A549 (cell line): ENCODE measurements at regions not wholly inside any gene's neighbourhood (a gene's known extent, or its start where the extent isn't known, plus 50 kb on each side); places are given as distances from the start of the nearest gene placed in this dataset.

Source experiments
- ATAC-seq, 2 experiments: fragments of 200-7000 bp in 1 of 2; fragments of >200 bp in 1 of 2; cut with Nextera tagmentation in 1 of 2; cut with Tn5 transposase in 1 of 2; 3 replicates each; pipeline versions ENCODE4 v1.8.0 to v1.9.1; 2018 to 2020; ENCODE audit warnings: mild to moderate bottlenecking in 1 of 2, moderate library complexity in 1 of 2
- CTCF ChIA-PET: fragments of 300-600 bp; sonication (Branson Sonifier 250); formaldehyde crosslinking; extraction: SDS; loops from one replicate; lab custom pipeline; 2021; ENCODE audit warnings: antibody characterized with exemption, inconsistent platforms; lab: Yijun Ruan, JAX
- POLR2A ChIA-PET: fragments of 350-600 bp; formaldehyde crosslinking; extraction: SDS; loops from one replicate; lab custom pipeline; 2021; ENCODE audit warnings: antibody characterized with exemption, inconsistent platforms; lab: Yijun Ruan, JAX
- DNase-seq, 2 experiments: peaks; one replicate each; pipeline versions ENCODE4 v3.0.0 to v3.0.0-alpha.2; 2011 to 2016; ENCODE audit warnings: low read depth in 1 of 2, low spot score in 1 of 2
- FAIRE-seq: peaks from 2 replicates; lab custom pipeline; 2011; peaks lifted over from hg19 to GRCh38; lab: Jason Lieb, UNC
- H3K27ac ChIP-seq, 2 experiments: fragments of >200 bp; sonication (Bioruptor Twin); formaldehyde crosslinking; 3 replicates each; pipeline ENCODE4 v1.5.1; 2016 to 2017
- H3K4me1 ChIP-seq: fragments of >200 bp; sonication (Bioruptor Twin); formaldehyde crosslinking; 3 replicates; pipeline ENCODE4 v1.6.1; 2016
- H3K4me2 ChIP-seq: fragments of >200 bp; sonication (Bioruptor Twin); formaldehyde crosslinking; 3 replicates; pipeline ENCODE4 v1.6.1; 2016
- H3K4me3 ChIP-seq: fragments of >200 bp; sonication (Bioruptor Twin); formaldehyde crosslinking; 3 replicates; pipeline ENCODE4 v1.5.1; 2016
- H3K9me3 ChIP-seq: fragments of >200 bp; sonication (Bioruptor Twin); formaldehyde crosslinking; 3 replicates; pipeline ENCODE4 v1.6.1; 2016
- CHD2 ChIP-seq: fragments of 150-350 bp; IDR thresholded peaks from 2 replicates; pipeline ENCODE4 v1.6.1; 2014; ENCODE audit warnings: low read length; ENCODE audit not compliant: partially characterized antibody
- EHF ChIP-seq: fragments of 250-450 bp; sonication (Bioruptor Pico); IDR thresholded peaks from 2 replicates; pipeline ENCODE4 v1.5.0; 2020; ENCODE audit warnings: mild to moderate bottlenecking
- EHMT2 ChIP-seq: fragments of 200-600 bp; sonication (generic); IDR thresholded peaks from 2 replicates; pipeline ENCODE4 v1.6.1; 2016; ENCODE audit warnings: antibody characterized with exemption, low read depth, mild to moderate bottlenecking, moderate library complexity
- FOXS1 ChIP-seq: fragments of 250-450 bp; sonication (Bioruptor Pico); IDR thresholded peaks from 2 replicates; pipeline ENCODE4 v1.5.0; 2020; ENCODE audit warnings: mild to moderate bottlenecking, moderate library complexity
- HDAC2 ChIP-seq: fragments of 200-600 bp; sonication (generic); IDR thresholded peaks from 2 replicates; pipeline ENCODE4 v1.6.1; 2016
- HOXA7 ChIP-seq: fragments of 250-450 bp; sonication (Bioruptor Pico); IDR thresholded peaks from 2 replicates; pipeline ENCODE4 v1.5.0; 2020; ENCODE audit warnings: mild to moderate bottlenecking, moderate library complexity
- HOXB13 ChIP-seq: fragments of 250-450 bp; sonication (Bioruptor Pico); IDR thresholded peaks from 2 replicates; pipeline ENCODE4 v1.5.0; 2020; ENCODE audit warnings: low read depth, mild to moderate bottlenecking, moderate library complexity
- HOXB5 ChIP-seq: fragments of 250-450 bp; sonication (Bioruptor Pico); IDR thresholded peaks from 2 replicates; pipeline ENCODE4 v1.5.0; 2020; ENCODE audit warnings: mild to moderate bottlenecking, moderate library complexity
- MAFK ChIP-seq: fragments of 450-650 bp; IDR thresholded peaks from 2 replicates; pipeline ENCODE4 v1.6.1; 2014; ENCODE audit not compliant: partially characterized antibody
- MAZ ChIP-seq: fragments of 150-350 bp; IDR thresholded peaks from 2 replicates; pipeline ENCODE4 v1.6.1; 2014; ENCODE audit warnings: antibody characterized with exemption, low read depth, low read length, borderline replicate concordance
- MYC ChIP-seq: IDR thresholded peaks from 2 replicates; pipeline ENCODE4 v1.6.1; 2012; ENCODE audit warnings: mild to moderate bottlenecking, inconsistent platforms, low read length, improper control_type of control experiment, borderline replicate concordance
- NPAS2 ChIP-seq: fragments of 250-450 bp; sonication (Bioruptor Pico); IDR thresholded peaks from 2 replicates; pipeline ENCODE4 v1.8.0; 2022; ENCODE audit warnings: mild to moderate bottlenecking, moderate library complexity, borderline replicate concordance
- POLR2AphosphoS2 ChIP-seq: conservative IDR thresholded peaks from 2 replicates; pipeline ENCODE4 v1.6.1; 2012; ENCODE audit warnings: low read length, improper control_type of control experiment, inconsistent platforms
- RARB ChIP-seq: fragments of 250-450 bp; sonication (Bioruptor Pico); IDR thresholded peaks from 2 replicates; pipeline ENCODE4 v1.8.0; 2021; ENCODE audit warnings: mild to moderate bottlenecking, moderate library complexity
- RNF2 ChIP-seq: fragments of 200-600 bp; sonication (generic); IDR thresholded peaks from 2 replicates; pipeline ENCODE4 v1.6.1; 2016; ENCODE audit warnings: low read depth, mild to moderate bottlenecking, antibody characterized with exemption, moderate library complexity, borderline replicate concordance
- SMC3 ChIP-seq: fragments of >200 bp; sonication (Bioruptor Twin); formaldehyde crosslinking; IDR thresholded peaks from 3 replicates; pipeline ENCODE4 v1.6.1; 2018; ENCODE audit warnings: inconsistent platforms
- SREBF2 ChIP-seq: fragments of 450-650 bp; IDR thresholded peaks from 2 replicates; pipeline ENCODE4 v1.6.1; 2014; ENCODE audit warnings: mild to moderate bottlenecking, moderate library complexity
- TP53 ChIP-seq: fragments of 250-450 bp; sonication (Bioruptor Pico); IDR thresholded peaks from 2 replicates; pipeline ENCODE4 v1.5.0; 2021; ENCODE audit warnings: mild to moderate bottlenecking, moderate library complexity
- ZNF302 ChIP-seq: fragments of 250-450 bp; sonication (Bioruptor Pico); IDR thresholded peaks from 2 replicates; pipeline ENCODE4 v1.9.0; 2021; ENCODE audit warnings: inconsistent platforms, mild to moderate bottlenecking, moderate library complexity
- ZSCAN20 ChIP-seq: fragments of 250-450 bp; sonication (Bioruptor Pico); IDR thresholded peaks from 2 replicates; pipeline ENCODE4 v1.8.0; 2022; ENCODE audit warnings: mild to moderate bottlenecking, moderate library complexity
- WGBS: methylation state at CpG from one replicate; pipeline ENCODE4 v1.1.6; 2017; ENCODE audit errors: missing lambda C conversion rate; 5-methylcytosine and 5-hydroxymethylcytosine counted together
- TF ChIP-seq, protein P1 (sequence below): fragments of 250-450 bp; sonication (Bioruptor Pico); IDR thresholded peaks from 2 replicates; pipeline ENCODE4 v1.5.0; 2020; ENCODE audit warnings: low read depth, mild to moderate bottlenecking, moderate library complexity
- TF ChIP-seq, protein P2 (sequence below): fragments of 250-450 bp; sonication (Bioruptor Pico); IDR thresholded peaks from 2 replicates; pipeline ENCODE4 v1.5.0; 2021; ENCODE audit warnings: mild to moderate bottlenecking, moderate library complexity, borderline replicate concordance

DNA sequence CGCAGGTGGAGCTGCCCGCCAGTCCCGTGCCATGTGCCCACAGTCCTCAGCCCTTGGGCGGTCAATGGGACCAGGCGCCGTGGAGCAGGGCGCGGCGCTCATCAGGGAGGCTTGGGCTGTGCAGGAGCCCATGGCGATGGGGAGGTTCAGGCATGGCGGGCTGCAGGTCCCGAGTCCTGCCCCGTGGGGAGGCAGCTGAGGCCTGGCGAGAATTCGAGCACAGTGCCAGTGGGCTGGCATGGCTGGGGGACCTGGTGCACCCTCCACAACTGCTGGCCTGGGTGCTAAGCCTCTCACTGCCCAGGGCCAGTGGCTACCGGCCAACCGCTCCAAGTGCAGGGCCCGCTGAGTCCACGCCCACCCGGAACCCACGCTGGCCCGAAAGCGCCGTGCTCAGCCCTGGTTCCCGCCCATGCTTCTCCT is 646.5 kb downstream of the GABRG1 start (continued):
- TF ChIP-seq ZNF302 (CRISPR knock-in tag) (no peak), TP53 (CRISPR knock-in tag) (no peak), HDAC2 (no peak), MYC (no peak), HOXB5 (CRISPR knock-in tag) (no peak), POLR2AphosphoS2 (no peak), SREBF2 (no peak), HOXA7 (CRISPR knock-in tag) (no peak), MAFK (no peak)
- TF ChIP-seq, protein P1, sequence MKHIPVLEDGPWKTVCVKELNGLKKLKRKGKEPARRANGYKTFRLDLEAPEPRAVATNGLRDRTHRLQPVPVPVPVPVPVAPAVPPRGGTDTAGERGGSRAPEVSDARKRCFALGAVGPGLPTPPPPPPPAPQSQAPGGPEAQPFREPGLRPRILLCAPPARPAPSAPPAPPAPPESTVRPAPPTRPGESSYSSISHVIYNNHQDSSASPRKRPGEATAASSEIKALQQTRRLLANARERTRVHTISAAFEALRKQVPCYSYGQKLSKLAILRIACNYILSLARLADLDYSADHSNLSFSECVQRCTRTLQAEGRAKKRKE = no peak
- TF ChIP-seq, all 56 proteins: peak for 0

DNA sequence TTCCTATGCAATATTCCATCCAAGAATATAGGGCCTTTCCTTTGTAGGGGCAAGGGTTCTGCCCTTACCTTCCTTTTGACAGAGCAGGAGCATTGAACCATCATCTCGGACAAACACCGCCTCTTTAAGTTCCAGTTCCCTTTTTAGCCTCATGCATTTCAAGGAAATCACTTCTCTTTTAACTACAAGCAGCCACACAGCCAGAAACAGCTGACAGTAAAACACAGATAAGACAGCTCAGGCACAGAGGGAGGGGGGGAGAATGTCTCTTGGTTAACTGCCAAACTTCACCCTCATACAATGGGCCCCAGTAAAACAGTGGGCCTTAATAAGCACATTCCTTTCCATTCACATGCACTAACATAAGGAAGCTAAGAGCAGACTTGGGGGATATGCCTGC is 648.3 kb downstream of the GABRG1 start:
- no peak overlapping the region for H3K4me2 ChIP-seq
- no peaks in the 10 kb centered on the region for H3K4me1 ChIP-seq
- ChIA-PET CTCF (no interaction called here), POLR2A (no interaction called here)
- no peak for ATAC-seq
- H3K9me3 ChIP-seq = no peaks in the 10 kb centered on the region
- 10% methylated on average over 2 of the region's 2 CpGs for WGBS
- no peak for FAIRE-seq
- DNase-seq = no peak
- H3K27ac ChIP-seq = no peak overlapping the region
- TF ChIP-seq FOXS1 (CRISPR knock-in tag) (no peak), EHMT2 (no peak), SMC3 (no peak), HOXA7 (CRISPR knock-in tag) (no peak), HOXB13 (CRISPR knock-in tag) (no peak), NPAS2 (CRISPR knock-in tag) (no peak), CHD2 (no peak)
- H3K4me3 ChIP-seq = no peak overlapping the region

DNA sequence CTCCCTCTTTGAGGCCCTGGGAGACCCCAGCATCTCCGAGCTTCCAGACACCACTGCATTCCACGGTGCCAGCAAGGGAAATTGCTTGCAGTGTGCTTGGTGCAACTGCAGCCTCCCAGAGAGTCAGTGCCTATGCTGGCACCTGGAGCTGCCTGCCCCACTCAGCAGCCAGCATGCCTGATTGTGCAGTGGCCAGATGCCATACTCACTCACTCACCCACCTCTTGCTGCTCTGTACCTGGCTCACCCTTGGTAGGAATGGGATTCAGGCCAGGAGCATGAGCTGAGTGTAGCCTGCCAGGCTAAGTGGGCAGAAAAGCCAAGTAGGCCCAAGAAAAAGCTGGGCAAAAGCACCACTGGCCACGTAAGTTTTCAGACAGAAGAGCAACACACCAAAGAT is 651.4 kb downstream of the GABRG1 start:
- Histone ChIP-seq H3K9me3 (no peaks in the 10 kb centered on the region), H3K4me2 (no peak overlapping the region), H3K27ac (no peak overlapping the region), H3K4me3 (no peak overlapping the region), H3K4me1 (no peaks in the 10 kb centered on the region)
- TF ChIP-seq, protein P2, sequence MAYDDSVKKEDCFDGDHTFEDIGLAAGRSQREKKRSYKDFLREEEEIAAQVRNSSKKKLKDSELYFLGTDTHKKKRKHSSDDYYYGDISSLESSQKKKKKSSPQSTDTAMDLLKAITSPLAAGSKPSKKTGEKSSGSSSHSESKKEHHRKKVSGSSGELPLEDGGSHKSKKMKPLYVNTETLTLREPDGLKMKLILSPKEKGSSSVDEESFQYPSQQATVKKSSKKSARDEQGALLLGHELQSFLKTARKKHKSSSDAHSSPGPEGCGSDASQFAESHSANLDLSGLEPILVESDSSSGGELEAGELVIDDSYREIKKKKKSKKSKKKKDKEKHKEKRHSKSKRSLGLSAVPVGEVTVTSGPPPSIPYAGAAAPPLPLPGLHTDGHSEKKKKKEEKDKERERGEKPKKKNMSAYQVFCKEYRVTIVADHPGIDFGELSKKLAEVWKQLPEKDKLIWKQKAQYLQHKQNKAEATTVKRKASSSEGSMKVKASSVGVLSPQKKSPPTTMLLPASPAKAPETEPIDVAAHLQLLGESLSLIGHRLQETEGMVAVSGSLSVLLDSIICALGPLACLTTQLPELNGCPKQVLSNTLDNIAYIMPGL (CRISPR knock-in tag) = no peak
- no peak for TF ChIP-seq MAZ
- no peak for TF ChIP-seq ZSCAN20 (CRISPR knock-in tag)
- TF ChIP-seq HOXB13 (CRISPR knock-in tag) = no peak
- no peak for TF ChIP-seq RARB
- TF ChIP-seq RNF2 = no peak
- TF ChIP-seq, protein P1 = no peak
- no peak for TF ChIP-seq EHF (CRISPR knock-in tag)
- TF ChIP-seq ZNF302 (CRISPR knock-in tag) = no peak
- no peak for ATAC-seq
- DNase-seq = no peak
- no peak for FAIRE-seq
- WGBS = 0% methylated on average over 1 of the region's 3 CpGs
- ChIA-PET CTCF (no interaction called here), POLR2A (no interaction called here)
